Stromal cell of bone marrow (primary cell): ENCODE measurements at regions not wholly inside any gene's neighbourhood (a gene's known extent, or its start where the extent isn't known, plus 50 kb on each side); places are given as distances from the start of the nearest gene placed in this dataset.
"Not testable (repeated sequence)": the region's sequence is repeated elsewhere in the genome, so short reads cannot be mapped to it uniquely, and the experiment has no call there.

Experiments
- DNase-seq: peaks from one replicate; pipeline ENCODE4 v3.0.0-alpha.2; 2012; ENCODE audit warnings: low read depth

DNA sequence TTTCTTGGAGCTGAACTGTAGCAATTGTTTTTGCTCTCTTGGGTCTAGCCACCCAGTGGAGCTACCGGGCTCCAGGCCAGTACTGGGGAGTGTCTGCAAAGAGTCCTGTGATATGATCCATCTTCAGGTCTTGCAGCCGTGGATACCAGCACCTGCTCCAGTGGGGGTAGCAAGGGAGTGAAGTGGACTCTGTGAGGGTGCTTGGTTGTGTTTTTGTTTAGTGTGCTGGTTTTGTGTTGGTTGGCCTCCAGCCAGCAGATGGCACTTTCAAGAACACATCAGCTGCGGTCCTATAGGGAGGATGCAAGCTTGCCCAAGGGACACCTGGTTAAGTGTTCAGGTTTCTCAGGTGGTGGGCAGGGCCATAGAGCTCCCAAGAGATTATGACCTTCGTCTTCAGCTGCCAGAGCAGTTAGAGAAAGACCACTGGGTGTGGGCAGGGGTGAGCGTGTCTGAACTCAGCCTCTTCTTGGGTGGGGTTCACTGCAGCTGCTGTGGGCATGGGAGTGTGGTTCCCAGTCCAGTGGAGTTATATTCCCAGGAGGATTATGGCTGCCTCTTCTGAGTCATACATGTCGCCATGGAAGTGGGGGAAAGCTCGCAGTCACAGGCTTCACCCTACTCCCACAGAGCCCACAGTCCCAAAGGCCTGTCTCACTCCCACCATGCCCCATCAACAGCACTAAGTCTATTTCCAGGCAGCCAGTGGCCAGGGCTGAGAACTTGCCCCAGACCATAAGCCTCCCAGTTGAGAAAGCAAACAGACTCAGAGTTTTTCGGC, 811.6 kb downstream of the GLUD2 start:
- DNase-seq = no peak

GRCh38 chrX:121863976-121864375, 816.6 kb downstream of the GLUD2 start:
- no peak for DNase-seq

DNA sequence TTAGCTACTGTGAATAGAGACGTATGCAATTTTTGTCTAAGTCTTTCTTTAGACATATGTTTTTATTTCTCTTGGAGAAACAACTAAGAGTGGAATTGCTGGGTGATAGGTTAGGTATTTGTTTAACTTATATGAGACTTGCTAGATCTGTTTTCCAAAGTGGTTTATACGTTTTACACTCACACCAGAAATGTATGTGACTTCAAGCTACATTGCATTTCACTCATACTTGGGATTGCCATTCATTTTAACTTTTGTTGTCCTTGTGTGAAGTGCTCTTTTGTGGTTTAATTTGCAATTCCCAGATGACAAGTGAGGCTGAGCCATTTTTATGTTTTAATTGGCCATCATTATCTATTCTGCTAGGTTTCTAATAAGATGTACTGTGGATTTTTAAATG, 817.2 kb downstream of the GLUD2 start:
- DNase-seq = no peak

- no peak for DNase-seq
Observed at GRCh38 chrX:121869876-121870477, 822.6 kb downstream of the GLUD2 start.

DNA sequence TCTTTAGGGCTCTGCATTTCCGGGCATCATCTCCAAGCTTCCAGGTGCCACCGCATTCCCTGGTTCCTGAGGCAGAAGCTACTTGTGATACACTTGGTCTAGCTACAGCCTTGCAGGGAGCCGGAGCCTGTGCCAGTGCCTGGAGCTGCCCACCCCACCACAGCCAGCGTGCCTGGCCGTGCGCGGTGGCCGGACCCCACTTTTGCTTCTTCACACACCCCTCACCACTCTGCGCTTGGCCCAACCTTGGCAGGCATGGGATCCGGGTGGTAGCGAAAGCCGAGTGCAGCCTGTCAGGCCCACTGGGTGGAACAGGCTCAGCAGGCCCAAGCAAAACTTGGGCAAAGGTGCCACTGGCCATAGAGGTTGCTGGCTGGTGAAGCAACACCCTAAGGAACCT, 823.7 kb downstream of the GLUD2 start:
- no peak for DNase-seq

- DNase-seq = peak; percentile 1
Observed at GRCh38 chrX:121876305-121876704, 828.9 kb downstream of the GLUD2 start.

- DNase-seq = not testable (repeated sequence)
Observed at GRCh38 chrX:121877337-121877736, 829.9 kb downstream of the GLUD2 start.

DNA sequence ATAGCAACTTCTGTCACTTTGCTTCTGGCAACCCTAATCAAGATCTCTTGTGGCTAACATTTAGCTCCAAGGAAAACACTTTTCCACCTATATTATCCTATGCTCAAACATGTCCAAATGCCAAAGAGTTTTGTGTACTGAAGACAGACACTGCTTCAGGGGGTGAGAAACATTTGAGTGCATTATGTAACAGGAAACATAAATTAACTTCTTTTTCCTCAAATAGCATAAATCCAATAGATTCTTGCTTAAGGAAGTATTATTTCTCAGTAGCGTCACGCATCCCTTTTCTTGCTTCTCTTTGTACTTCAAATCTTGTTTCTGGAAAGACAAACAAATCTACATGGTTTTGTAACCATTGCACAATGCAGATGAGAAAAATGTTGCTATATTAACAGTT, 839.1 kb downstream of the GLUD2 start:
- DNase-seq = no peak

- DNase-seq = no peak
Observed at GRCh38 chrX:121894756-121895155, 847.3 kb downstream of the GLUD2 start.

DNA sequence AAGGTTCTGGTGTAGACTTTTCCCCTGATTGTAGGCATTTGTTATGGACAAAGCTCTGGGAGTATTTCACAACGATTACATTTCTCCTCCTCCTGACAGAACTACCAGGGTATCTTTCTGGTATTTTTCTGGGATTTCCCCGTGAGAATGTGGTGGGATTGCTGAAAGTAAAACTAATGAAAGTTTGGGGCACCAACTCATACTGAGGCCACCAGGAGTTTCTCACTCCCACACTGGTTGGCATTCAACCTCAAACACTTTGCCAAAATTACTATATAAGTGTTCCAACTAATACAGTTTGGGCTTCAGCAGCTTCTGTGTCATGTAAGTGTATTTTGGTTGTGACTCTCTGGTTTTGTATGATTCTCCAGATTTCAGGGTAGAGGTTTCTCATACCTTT, 855.1 kb downstream of the GLUD2 start:
- no peak for DNase-seq

GRCh38 chrX:121903961-121904360, 856.6 kb downstream of the GLUD2 start:
- no peak for DNase-seq

DNA sequence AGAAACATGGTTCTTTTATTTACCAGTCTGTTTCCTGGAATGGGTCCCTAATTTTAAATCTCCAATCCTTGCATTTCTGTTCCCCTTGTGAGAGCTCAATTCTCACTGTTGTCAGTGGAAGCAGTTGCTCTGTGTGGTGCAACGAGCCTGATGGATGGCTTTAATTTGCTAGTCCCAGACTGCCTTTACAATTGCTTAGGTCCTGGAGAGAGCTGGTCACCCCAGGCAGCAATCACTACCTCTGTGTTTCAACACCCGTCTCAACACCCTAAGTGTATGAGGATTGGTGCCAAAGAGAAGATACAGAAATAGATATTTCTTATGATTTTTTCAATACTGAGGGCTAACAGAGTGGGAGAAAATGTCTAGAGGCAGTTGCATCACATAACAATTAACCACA, 873.8 kb downstream of the GLUD2 start:
- no peak for DNase-seq

- DNase-seq = no peak
Observed at GRCh38 chrX:121931567-121931966, 884.2 kb downstream of the GLUD2 start.

DNA sequence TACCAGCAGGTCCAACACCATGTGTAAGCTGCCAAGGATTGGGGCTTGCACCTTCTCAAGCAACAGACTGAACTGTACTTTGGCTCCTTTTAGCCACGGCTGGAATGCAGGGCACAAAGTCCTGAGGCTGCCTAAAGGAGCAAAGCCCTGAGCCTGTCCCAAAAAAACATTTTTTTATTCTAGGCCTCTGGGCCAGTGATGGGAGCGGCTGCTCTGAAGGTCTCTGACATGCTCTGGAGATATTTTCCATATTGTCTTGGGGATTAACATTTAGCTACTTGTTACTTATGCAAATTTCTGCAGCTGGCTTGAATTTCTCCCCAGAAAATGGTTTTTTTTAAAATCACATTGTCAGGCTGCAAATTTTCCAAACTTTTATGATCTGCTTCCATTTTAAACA, 885.3 kb downstream of the GLUD2 start:
- no peak for DNase-seq

GRCh38 chrX:121949041-121949760, 901.8 kb downstream of the GLUD2 start:
- no peak for DNase-seq

DNA sequence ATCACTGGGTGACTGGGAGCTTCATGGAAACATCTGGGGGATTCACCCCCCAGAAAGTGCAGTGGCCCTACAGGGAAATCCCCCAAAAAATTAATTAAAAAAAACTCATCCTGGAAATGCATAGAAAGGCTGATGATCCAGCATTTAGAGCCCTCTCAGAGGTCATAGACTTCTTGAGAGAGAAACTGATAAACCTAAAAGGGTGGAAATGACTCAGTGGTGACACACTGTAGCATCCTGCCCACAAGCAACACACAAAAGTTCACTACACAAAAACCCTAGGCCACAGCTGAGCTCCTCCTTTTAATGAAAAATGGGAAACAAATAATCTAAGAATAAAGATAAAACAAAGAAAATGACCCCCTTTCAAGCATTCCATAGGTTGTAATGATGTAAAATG, 911.5 kb downstream of the GLUD2 start:
- DNase-seq = no peak

- DNase-seq = no peak
Observed at GRCh38 chrX:121975671-121976070, 928.3 kb downstream of the GLUD2 start.

GRCh38 chrX:121987163-121987562, 939.8 kb downstream of the GLUD2 start:
- no peak for DNase-seq

- DNase-seq = no peak
Observed at GRCh38 chrX:121987835-121988234, 940.4 kb downstream of the GLUD2 start.

DNA sequence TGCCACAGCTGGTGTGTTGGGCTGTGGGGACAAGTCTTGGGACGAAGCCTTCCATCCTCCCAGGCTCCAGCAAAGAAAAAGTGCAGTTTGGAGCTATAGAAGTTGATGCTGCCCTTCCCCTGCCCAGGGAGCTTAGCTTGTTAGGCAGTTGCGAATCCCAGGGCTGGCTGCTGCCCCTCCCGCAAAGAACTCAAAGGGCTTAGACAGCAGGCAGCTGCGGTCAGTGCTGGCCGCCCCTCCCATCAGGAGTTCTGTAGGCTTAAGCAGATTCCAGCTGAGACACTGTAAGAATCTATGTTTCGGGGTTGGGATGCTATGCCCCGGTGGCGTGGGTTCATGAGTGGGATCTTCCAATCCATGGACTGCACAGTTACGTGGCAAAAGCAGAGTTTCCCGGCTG, 956.7 kb downstream of the GLUD2 start:
- DNase-seq = no peak

- no peak for DNase-seq
Observed at GRCh38 chrX:122026665-122027064, 979.3 kb downstream of the GLUD2 start.

GRCh38 chrX:122046226-122046625, 998.8 kb downstream of the GLUD2 start:
- no peak for DNase-seq

- no peak for DNase-seq
Observed at GRCh38 chrX:122046815-122047214, 999.4 kb downstream of the GLUD2 start.
